H9 (cell line): ENCODE measurements at regions not wholly inside any gene's neighbourhood (a gene's known extent, or its start where the extent isn't known, plus 50 kb on each side); places are given as distances from the start of the nearest gene placed in this dataset.

Source experiments
- DNase-seq: peaks from one replicate; pipeline ENCODE4 v3.0.0-alpha.2; 2017
- H2AFZ ChIP-seq: one replicate; pipeline ENCODE4 v1.6.1; 2013; ENCODE audit warnings: mild to moderate bottlenecking, low read length, control low read depth, moderate library complexity
- H2AK5ac ChIP-seq: 2 replicates; pipeline ENCODE4 v1.6.1; 2013; ENCODE audit warnings: low read length, control low read depth, mixed read lengths; ENCODE audit not compliant: insufficient read length
- H2BK120ac ChIP-seq: one replicate; pipeline ENCODE4 v1.6.1; 2013; ENCODE audit warnings: low read depth, mild to moderate bottlenecking, low read length, control low read depth, inconsistent platforms; ENCODE audit not compliant: poor library complexity, severe bottlenecking
- H2BK12ac ChIP-seq: 2 replicates; pipeline ENCODE4 v1.6.1; 2013; ENCODE audit warnings: low read length, control low read depth, mixed read lengths, low read depth; ENCODE audit not compliant: insufficient read length
- H2BK15ac ChIP-seq: 2 replicates; pipeline ENCODE4 v1.6.1; 2013; ENCODE audit warnings: low read depth, low read length, control low read depth
- H2BK20ac ChIP-seq: one replicate; pipeline ENCODE4 v1.6.1; 2013; ENCODE audit warnings: low read depth, mild to moderate bottlenecking, low read length, control low read depth, inconsistent platforms; ENCODE audit not compliant: poor library complexity, severe bottlenecking
- H2BK5ac ChIP-seq: 2 replicates; pipeline ENCODE4 v1.6.1; 2013; ENCODE audit warnings: low read length, control low read depth, mixed read lengths; ENCODE audit not compliant: insufficient read length
- H3K14ac ChIP-seq: 2 replicates; pipeline ENCODE4 v1.6.1; 2013; ENCODE audit warnings: low read length, control low read depth; ENCODE audit not compliant: insufficient read depth
- H3K18ac ChIP-seq: 2 replicates; pipeline ENCODE4 v1.6.1; 2013; ENCODE audit warnings: low read depth, mild to moderate bottlenecking, mixed read lengths, low read length, control low read depth; ENCODE audit not compliant: insufficient read length
- H3K23ac ChIP-seq: 2 replicates; pipeline ENCODE4 v1.6.1; 2013; ENCODE audit warnings: low read length, control low read depth, mixed read lengths, low read depth; ENCODE audit not compliant: insufficient read length
- H3K23me2 ChIP-seq: 2 replicates; pipeline ENCODE4 v1.6.1; 2013; ENCODE audit warnings: low read depth, mild to moderate bottlenecking, mixed read lengths, low read length, control low read depth; ENCODE audit not compliant: insufficient read length, poor library complexity, severe bottlenecking
- H3K27ac ChIP-seq: 2 replicates; pipeline ENCODE4 v1.5.1; 2013; ENCODE audit warnings: low read length, control low read depth, mixed read lengths, low read depth; ENCODE audit not compliant: insufficient read length
- H3K27me3 ChIP-seq: 2 replicates; pipeline ENCODE4 v1.6.1; 2013; ENCODE audit warnings: low read length, control low read depth, inconsistent platforms; ENCODE audit not compliant: insufficient read depth
- H3K4ac ChIP-seq: 2 replicates; pipeline ENCODE4 v1.6.1; 2013; ENCODE audit warnings: low read depth, mild to moderate bottlenecking, control low read depth, inconsistent platforms, low read length, moderate library complexity
- H3K4me1 ChIP-seq: 2 replicates; pipeline ENCODE4 v1.6.1; 2013; ENCODE audit warnings: low read length, control low read depth, inconsistent platforms; ENCODE audit not compliant: insufficient read depth
- H3K4me2 ChIP-seq: 2 replicates; pipeline ENCODE4 v1.6.1; 2013; ENCODE audit warnings: low read length, control low read depth, mixed read lengths; ENCODE audit not compliant: insufficient read length, insufficient read depth
- H3K56ac ChIP-seq: 2 replicates; pipeline ENCODE4 v1.6.1; 2013; ENCODE audit warnings: low read depth, mild to moderate bottlenecking, mixed read lengths, low read length, control low read depth; ENCODE audit not compliant: insufficient read length
- H3K79me1 ChIP-seq: 2 replicates; pipeline ENCODE4 v1.6.1; 2013; ENCODE audit warnings: low read depth, mild to moderate bottlenecking, moderate library complexity, low read length, control low read depth, inconsistent platforms; ENCODE audit not compliant: insufficient read depth, poor library complexity, severe bottlenecking
- H3K79me2 ChIP-seq: 2 replicates; pipeline ENCODE4 v1.6.1; 2013; ENCODE audit warnings: low read length, control low read depth, inconsistent platforms; ENCODE audit not compliant: insufficient read depth
- H3K9ac ChIP-seq: 2 replicates; pipeline ENCODE4 v1.6.1; 2013; ENCODE audit warnings: low read length, control low read depth, mixed read lengths; ENCODE audit not compliant: insufficient read length; ENCODE audit errors: extremely low read depth
- H3K9me3 ChIP-seq: one replicate; pipeline ENCODE4 v1.6.1; 2013; ENCODE audit warnings: low read depth, low read length, inconsistent platforms; ENCODE audit not compliant: control insufficient read depth
- H3T11ph ChIP-seq: one replicate; pipeline ENCODE4 v1.6.1; 2013; ENCODE audit warnings: mild to moderate bottlenecking, low read length, control low read depth, inconsistent platforms
- H4K20me1 ChIP-seq: one replicate; pipeline ENCODE4 v1.6.1; 2013; ENCODE audit not compliant: control insufficient read depth, insufficient read length, insufficient read depth
- H4K5ac ChIP-seq: 2 replicates; pipeline ENCODE4 v1.6.1; 2013; ENCODE audit warnings: low read depth, mild to moderate bottlenecking, mixed read lengths, low read length, control low read depth; ENCODE audit not compliant: insufficient read length
- H4K8ac ChIP-seq: replicated peaks from 2 replicates; pipeline ENCODE4 v1.6.1; 2013; ENCODE audit warnings: low read length, control low read depth, mixed read lengths, low read depth; ENCODE audit not compliant: insufficient read length
- H4K91ac ChIP-seq: 2 replicates; pipeline ENCODE4 v1.6.1; 2013; ENCODE audit warnings: low read depth, mild to moderate bottlenecking, moderate library complexity, mixed read lengths, low read length, control low read depth; ENCODE audit not compliant: insufficient read length
- H3K27ac Mint-ChIP-seq, 3 experiments: 2 replicates in 2 of 3; 3 replicates in 1 of 3; pipeline ENCODE4 v1.8.0; 2020 to 2021; ENCODE audit warnings: mixed read lengths in 3 of 3, mild to moderate bottlenecking in 1 of 3, moderate library complexity in 1 of 3
- H3K27me3 Mint-ChIP-seq: 2 replicates; pipeline ENCODE4 v1.8.0; 2021; ENCODE audit warnings: low read depth, mild to moderate bottlenecking, moderate library complexity, mixed read lengths
- H3K36me3 Mint-ChIP-seq, 3 experiments: 2 replicates in 2 of 3; 3 replicates in 1 of 3; pipeline ENCODE4 v1.8.0; 2020 to 2021; ENCODE audit warnings: low read depth in 3 of 3, mixed read lengths in 3 of 3; ENCODE audit not compliant: insufficient read depth in 1 of 3
- H3K4me1 Mint-ChIP-seq, 2 experiments: 2 replicates each; pipeline ENCODE4 v1.8.0; 2020; ENCODE audit warnings: mixed read lengths in 2 of 2
- H3K4me3 Mint-ChIP-seq, 2 experiments: 2 replicates in 1 of 2; 3 replicates in 1 of 2; pipeline ENCODE4 v1.8.0; 2020 to 2021; ENCODE audit warnings: mild to moderate bottlenecking in 2 of 2, mixed read lengths in 2 of 2, moderate library complexity in 1 of 2
- H3K9me3 Mint-ChIP-seq, 2 experiments: 2 replicates in 1 of 2; 3 replicates in 1 of 2; pipeline ENCODE4 v1.8.0; 2020; ENCODE audit warnings: mild to moderate bottlenecking in 2 of 2, mixed read lengths in 2 of 2, moderate library complexity in 1 of 2
- CTCF ChIP-seq: fragments of 200-600 bp; sonication (generic); conservative IDR thresholded peaks from 3 replicates; pipeline ENCODE4 v1.8.0; 2021; ENCODE audit warnings: antibody characterized with exemption, mild to moderate bottlenecking
- WGBS: extraction: QIAGEN DNeasy Blood & Tissue Kit; methylation state at CpG from one replicate; pipeline ENCODE4 v1.1.7; 2013; ENCODE audit warnings: missing lambda C conversion rate, low lambda C conversion rate, mixed read lengths; ENCODE audit not compliant: insufficient read length; ENCODE audit errors: extremely low coverage; 5-methylcytosine and 5-hydroxymethylcytosine counted together

- H3K27ac ChIP-seq: no peak overlapping the region
- H2BK15ac ChIP-seq: no peak overlapping the region
- no CpG with 5 or more reads among the region's 8 CpGs for WGBS
- no peaks in the 10 kb centered on the region for H4K20me1 ChIP-seq
- no peak overlapping the region for H3K4ac ChIP-seq
- H2BK120ac ChIP-seq: no peak overlapping the region
- H2BK12ac ChIP-seq: no peak overlapping the region
- H3K56ac ChIP-seq: no peak overlapping the region
- peaks cover 0 to 2% (median 0%) of the 10 kb centered on the region in 3 experiments; a peak in 1 of 7 replicates for H3K36me3 Mint-ChIP-seq
- H2BK5ac ChIP-seq: no peak overlapping the region
- no peak overlapping the region for H3K27ac Mint-ChIP-seq
- H3K23me2 ChIP-seq: no peaks in the 10 kb centered on the region
- H3K14ac ChIP-seq: no peak overlapping the region
- no peak overlapping the region for H2AK5ac ChIP-seq
- H3K79me2 ChIP-seq: no peaks in the 10 kb centered on the region
- no peaks in the 10 kb centered on the region for H3K4me1 ChIP-seq
- peaks cover 5 to 9% of the 10 kb centered on the region in 2 experiments; a peak in 3 of 4 replicates for H3K4me1 Mint-ChIP-seq
- H3K79me1 ChIP-seq: no peaks in the 10 kb centered on the region
- no peak overlapping the region for H4K91ac ChIP-seq
- H3K4me3 Mint-ChIP-seq: no peak overlapping the region
- peaks cover 9 to 10% of the 10 kb centered on the region in 2 experiments; a peak in 2 of 5 replicates for H3K9me3 Mint-ChIP-seq
- H3K18ac ChIP-seq: no peak overlapping the region
- no peak overlapping the region for H3K4me2 ChIP-seq
- no peak overlapping the region for H2AFZ ChIP-seq
- no peak overlapping the region for H3K9ac ChIP-seq
- no peak overlapping the region for H3K23ac ChIP-seq
- H3K27me3 Mint-ChIP-seq: no peaks in the 10 kb centered on the region
- TF ChIP-seq CTCF: no peak
- no peak overlapping the region for H2BK20ac ChIP-seq
- H3K9me3 ChIP-seq: no peaks in the 10 kb centered on the region
- H3K27me3 ChIP-seq: no peaks in the 10 kb centered on the region
- H3T11ph ChIP-seq: no peak overlapping the region
- no peak for DNase-seq
- no peak overlapping the region for H4K5ac ChIP-seq
- H4K8ac ChIP-seq: no peak overlapping the region
Measured at GRCh38 chr4:56731857-56732256, 50.8 kb upstream of the HOPX start.
